ENCODE measurements at regions not wholly inside any gene's neighbourhood (a gene's known extent, or its start where the extent isn't known, plus 50 kb on each side); places are given as distances from the start of the nearest gene placed in this dataset.

DNA sequence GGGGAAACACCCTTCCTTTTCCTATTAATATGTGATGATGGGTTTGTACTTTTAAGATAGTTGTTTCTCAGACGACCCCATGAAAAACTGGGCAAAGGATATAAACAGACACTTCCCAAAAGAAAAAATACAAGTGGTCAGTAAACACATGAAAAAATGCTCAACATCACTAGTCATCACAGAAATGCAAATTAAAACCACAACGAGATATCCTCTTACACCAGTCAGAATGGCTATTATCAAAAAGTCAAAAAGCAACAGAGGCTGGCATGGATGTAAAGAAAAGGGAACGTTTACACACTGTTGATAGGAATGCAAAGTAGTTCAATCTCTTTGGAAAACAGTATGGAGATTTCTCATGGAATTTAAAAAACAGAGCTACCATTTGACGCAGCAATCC lies 111.4 kb upstream of the ZEB1 start:
- no peaks in the 10 kb centered on the region for H3K36me3 ChIP-seq (ENCODE audit: insufficient read depth)
- no peaks in the 10 kb centered on the region for H4K20me1 ChIP-seq (replicated peaks; ENCODE audit: insufficient read depth)
- no peak overlapping the region for H2AFZ ChIP-seq
- H3K4me1 Mint-ChIP-seq: peaks cover 2% of the 10 kb centered on the region; the same call in 2 of the 3 replicates
- no peak overlapping the region for H3K4me3 ChIP-seq
- no peaks in the 10 kb centered on the region for H3K27me3 ChIP-seq (ENCODE audit: insufficient read depth)
- H3K4me2 ChIP-seq: no peak overlapping the region
- H3K79me2 ChIP-seq (replicated peaks; ENCODE audit: insufficient read depth): no peaks in the 10 kb centered on the region
- no peak overlapping the region for H3K4me3 Mint-ChIP-seq
- 0 out of 2 replicates have a peak, but pooled peaks cover 8% of the 10 kb centered on the region for H3K9me2 ChIP-seq (ENCODE audit: insufficient read depth)
- H3K9me3 Mint-ChIP-seq: peaks cover 2% of the 10 kb centered on the region; the same call in 2 of the 3 replicates
- peaks cover 5% of the 10 kb centered on the region for H3K27me3 Mint-ChIP-seq (ENCODE audit: insufficient read depth, low read depth, poor library complexity)
- no peak overlapping the region for H3K27ac ChIP-seq (ENCODE audit: low read depth)
- H3K27ac Mint-ChIP-seq: no peak overlapping the region
- ATAC-seq (no peak), DNase-seq (ENCODE audit: low spot score) (no peak)
- TF ChIP-seq JUNB (IDR thresholded peaks at IDR 0.05; ENCODE audit: unreplicated experiment): no peak
- TF ChIP-seq, protein P1, sequence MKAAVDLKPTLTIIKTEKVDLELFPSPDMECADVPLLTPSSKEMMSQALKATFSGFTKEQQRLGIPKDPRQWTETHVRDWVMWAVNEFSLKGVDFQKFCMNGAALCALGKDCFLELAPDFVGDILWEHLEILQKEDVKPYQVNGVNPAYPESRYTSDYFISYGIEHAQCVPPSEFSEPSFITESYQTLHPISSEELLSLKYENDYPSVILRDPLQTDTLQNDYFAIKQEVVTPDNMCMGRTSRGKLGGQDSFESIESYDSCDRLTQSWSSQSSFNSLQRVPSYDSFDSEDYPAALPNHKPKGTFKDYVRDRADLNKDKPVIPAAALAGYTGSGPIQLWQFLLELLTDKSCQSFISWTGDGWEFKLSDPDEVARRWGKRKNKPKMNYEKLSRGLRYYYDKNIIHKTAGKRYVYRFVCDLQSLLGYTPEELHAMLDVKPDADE (IDR thresholded peaks at IDR 0.05): no peak
- no peaks in the 10 kb centered on the region for H3K36me3 Mint-ChIP-seq (ENCODE audit: low read depth)
- H3K4me1 ChIP-seq (ENCODE audit: insufficient read depth): no peaks in the 10 kb centered on the region
- H3F3A ChIP-seq (replicated peaks; ENCODE audit: low read depth): no peaks in the 10 kb centered on the region

DNA sequence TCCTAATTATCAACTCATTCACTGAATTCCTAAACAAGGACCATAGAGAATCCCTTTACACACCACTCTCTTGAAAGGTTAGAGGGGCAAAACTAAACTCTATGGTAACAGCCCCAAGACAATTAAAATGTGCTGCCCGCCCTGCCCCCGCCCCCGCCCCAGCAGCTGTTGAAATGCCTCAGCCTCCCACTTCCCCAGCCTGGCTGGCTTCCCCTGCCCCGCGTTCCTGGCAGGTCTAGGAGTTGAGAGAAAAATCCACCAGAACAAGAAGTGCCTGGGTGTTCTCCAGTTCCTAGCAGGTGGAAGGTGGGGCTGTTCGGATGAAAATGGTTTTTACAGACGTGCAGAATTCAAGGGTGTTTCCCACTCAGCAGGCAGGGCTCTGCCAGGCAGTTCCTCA lies 109.5 kb upstream of the ZEB1 start:
- Mint-ChIP-seq H3K36me3 (ENCODE audit: low read depth) (no peaks in the 10 kb centered on the region), H3K27ac (no peak overlapping the region), H3K27me3 (ENCODE audit: insufficient read depth, low read depth, poor library complexity) (peaks cover 7% of the 10 kb centered on the region), H3K9me3 (peaks cover 2% of the 10 kb centered on the region; the same call in 2 of the 3 replicates), H3K4me3 (no peak overlapping the region), H3K4me1 (peaks cover 2% of the 10 kb centered on the region; the same call in 2 of the 3 replicates)
- no peaks in the 10 kb centered on the region for H3F3A ChIP-seq (replicated peaks; ENCODE audit: low read depth)
- DNase-seq (ENCODE audit: low spot score) (no peak), ATAC-seq (no peak)
- H3K9me2 ChIP-seq (ENCODE audit: insufficient read depth): 0 out of 2 replicates have a peak, but pooled peaks cover 3% of the 10 kb centered on the region
- no peak overlapping the region for H3K4me2 ChIP-seq
- H3K79me2 ChIP-seq (replicated peaks; ENCODE audit: insufficient read depth): no peaks in the 10 kb centered on the region
- H3K4me3 ChIP-seq: no peak overlapping the region
- TF ChIP-seq POLR2AphosphoS5 (IDR thresholded peaks at IDR 0.05; ENCODE audit: low read depth) (no peak), EZH2 (IDR thresholded peaks at IDR 0.05; ENCODE audit: low read depth, unreplicated experiment) (no peak), EZH2phosphoT487 (IDR thresholded peaks at IDR 0.05; ENCODE audit: unreplicated experiment) (no peak)
- TF ChIP-seq, protein P2, sequence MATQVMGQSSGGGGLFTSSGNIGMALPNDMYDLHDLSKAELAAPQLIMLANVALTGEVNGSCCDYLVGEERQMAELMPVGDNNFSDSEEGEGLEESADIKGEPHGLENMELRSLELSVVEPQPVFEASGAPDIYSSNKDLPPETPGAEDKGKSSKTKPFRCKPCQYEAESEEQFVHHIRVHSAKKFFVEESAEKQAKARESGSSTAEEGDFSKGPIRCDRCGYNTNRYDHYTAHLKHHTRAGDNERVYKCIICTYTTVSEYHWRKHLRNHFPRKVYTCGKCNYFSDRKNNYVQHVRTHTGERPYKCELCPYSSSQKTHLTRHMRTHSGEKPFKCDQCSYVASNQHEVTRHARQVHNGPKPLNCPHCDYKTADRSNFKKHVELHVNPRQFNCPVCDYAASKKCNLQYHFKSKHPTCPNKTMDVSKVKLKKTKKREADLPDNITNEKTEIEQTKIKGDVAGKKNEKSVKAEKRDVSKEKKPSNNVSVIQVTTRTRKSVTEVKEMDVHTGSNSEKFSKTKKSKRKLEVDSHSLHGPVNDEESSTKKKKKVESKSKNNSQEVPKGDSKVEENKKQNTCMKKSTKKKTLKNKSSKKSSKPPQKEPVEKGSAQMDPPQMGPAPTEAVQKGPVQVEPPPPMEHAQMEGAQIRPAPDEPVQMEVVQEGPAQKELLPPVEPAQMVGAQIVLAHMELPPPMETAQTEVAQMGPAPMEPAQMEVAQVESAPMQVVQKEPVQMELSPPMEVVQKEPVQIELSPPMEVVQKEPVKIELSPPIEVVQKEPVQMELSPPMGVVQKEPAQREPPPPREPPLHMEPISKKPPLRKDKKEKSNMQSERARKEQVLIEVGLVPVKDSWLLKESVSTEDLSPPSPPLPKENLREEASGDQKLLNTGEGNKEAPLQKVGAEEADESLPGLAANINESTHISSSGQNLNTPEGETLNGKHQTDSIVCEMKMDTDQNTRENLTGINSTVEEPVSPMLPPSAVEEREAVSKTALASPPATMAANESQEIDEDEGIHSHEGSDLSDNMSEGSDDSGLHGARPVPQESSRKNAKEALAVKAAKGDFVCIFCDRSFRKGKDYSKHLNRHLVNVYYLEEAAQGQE (IDR thresholded peaks at IDR 0.05; ENCODE audit: unreplicated experiment): no peak
- TF ChIP-seq, protein P1 (IDR thresholded peaks at IDR 0.05): no peak
- H3K27ac ChIP-seq (ENCODE audit: low read depth): no peak overlapping the region
- H3K27me3 ChIP-seq (ENCODE audit: insufficient read depth): no peaks in the 10 kb centered on the region
- no peak overlapping the region for H2AFZ ChIP-seq
- no peaks in the 10 kb centered on the region for H4K20me1 ChIP-seq (replicated peaks; ENCODE audit: insufficient read depth)
- no peaks in the 10 kb centered on the region for H3K36me3 ChIP-seq (ENCODE audit: insufficient read depth)
- H3K4me1 ChIP-seq (ENCODE audit: insufficient read depth): no peaks in the 10 kb centered on the region
